CD8-positive, alpha-beta memory T cell (primary cell): ENCODE measurements at regions not wholly inside any gene's neighbourhood (a gene's known extent, or its start where the extent isn't known, plus 50 kb on each side); places are given as distances from the start of the nearest gene placed in this dataset.
"Not testable (repeated sequence)": the region's sequence is repeated elsewhere in the genome, so short reads cannot be mapped to it uniquely, and the experiment has no call there.

Experiments
- CTCF ChIA-PET: fragments of 350-600 bp; sonication (Branson Sonifier 250); formaldehyde crosslinking; loops from one replicate; lab custom pipeline; 2021; ENCODE audit warnings: antibody characterized with exemption; lab: Charles Lee
- POLR2A ChIA-PET: fragments of 350-600 bp; sonication (Branson Sonifier 250); formaldehyde crosslinking; loops from one replicate; lab custom pipeline; 2021; ENCODE audit warnings: antibody characterized with exemption; lab: Charles Lee
- DNase-seq, 5 donors: peaks; one replicate each; pipeline versions ENCODE4 v3.0.0 to v3.0.0-alpha.2; 2020 to 2022; ENCODE audit warnings: mixed read lengths in 1 of 5
- H3K27ac ChIP-seq: one replicate; pipeline ENCODE4 v1.7.0; 2013; ENCODE audit warnings: low read depth, mild to moderate bottlenecking, low read length, moderate library complexity
- H3K27me3 ChIP-seq: 2 replicates; pipeline ENCODE4 v1.7.0; 2013; ENCODE audit warnings: low read length, mild to moderate bottlenecking; ENCODE audit not compliant: insufficient read depth, poor library complexity, severe bottlenecking
- H3K36me3 ChIP-seq: 2 replicates; pipeline ENCODE4 v1.7.0; 2013; ENCODE audit warnings: mild to moderate bottlenecking, low read length, moderate library complexity; ENCODE audit not compliant: insufficient read depth
- H3K4me1 ChIP-seq: 2 replicates; pipeline ENCODE4 v1.7.0; 2013; ENCODE audit warnings: mild to moderate bottlenecking, low read length, moderate library complexity; ENCODE audit not compliant: insufficient read depth
- H3K4me3 ChIP-seq: 2 replicates; pipeline ENCODE4 v1.7.0; 2013; ENCODE audit warnings: mild to moderate bottlenecking, low read length
- H3K9me3 ChIP-seq: 2 replicates; pipeline ENCODE4 v1.7.0; 2013; ENCODE audit warnings: mild to moderate bottlenecking, low read length
- H3K27ac Mint-ChIP-seq, 8 donors: one replicate each; pipeline ENCODE4 v1.8.0; 2020 to 2021; ENCODE audit warnings: mixed read lengths in 8 of 8, mild to moderate bottlenecking in 6 of 8, inconsistent platforms in 3 of 8, moderate library complexity in 3 of 8
- H3K27me3 Mint-ChIP-seq, 2 donors: one replicate each; pipeline ENCODE4 v1.8.0; 2020 to 2021; ENCODE audit warnings: mixed read lengths in 2 of 2, mild to moderate bottlenecking in 1 of 2, moderate library complexity in 1 of 2
- H3K36me3 Mint-ChIP-seq, 3 donors: one replicate each; pipeline ENCODE4 v1.8.0; 2020 to 2021; ENCODE audit warnings: mixed read lengths in 3 of 3, inconsistent platforms in 1 of 3, mild to moderate bottlenecking in 1 of 3
- H3K4me1 Mint-ChIP-seq, 3 donors: one replicate each; pipeline ENCODE4 v1.8.0; 2020 to 2021; ENCODE audit warnings: mixed read lengths in 3 of 3, inconsistent platforms in 1 of 3, mild to moderate bottlenecking in 1 of 3
- H3K4me3 Mint-ChIP-seq, 7 donors: one replicate each; pipeline ENCODE4 v1.8.0; 2020 to 2021; ENCODE audit warnings: mixed read lengths in 7 of 7, mild to moderate bottlenecking in 6 of 7, moderate library complexity in 4 of 7, inconsistent platforms in 2 of 7
- H3K9me3 Mint-ChIP-seq, 5 donors: one replicate each; pipeline ENCODE4 v1.8.0; 2020 to 2022; ENCODE audit warnings: mixed read lengths in 5 of 5, mild to moderate bottlenecking in 3 of 5, moderate library complexity in 2 of 5, inconsistent platforms in 1 of 5

DNA sequence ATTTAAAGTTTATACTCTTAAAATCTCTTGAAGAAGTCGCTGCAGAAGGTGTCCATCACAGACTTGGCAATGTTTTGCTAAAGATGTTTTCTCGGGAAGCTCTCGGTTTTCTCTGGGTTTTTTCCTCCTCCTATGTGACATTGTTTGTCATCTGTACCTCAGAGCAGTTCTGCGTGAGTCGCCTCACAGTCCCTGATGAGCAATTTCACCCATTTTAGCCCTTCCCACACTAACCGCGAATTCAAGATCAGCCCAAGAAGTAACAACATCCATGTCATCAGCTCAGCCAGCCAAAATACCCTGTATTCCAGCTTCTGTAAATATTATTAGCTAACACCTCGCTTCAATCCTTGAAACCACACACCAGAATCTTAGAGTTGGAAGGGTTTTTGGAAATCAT is 224.3 kb upstream of the SETMAR start:
- no peak for DNase-seq
- H3K27ac Mint-ChIP-seq = peak overlapping the region in 1 of 8 donors; percentile 32
- H3K27me3 Mint-ChIP-seq = peaks cover 0 to 1% of the 10 kb centered on the region in 2 donors
- no peaks in the 10 kb centered on the region for H3K4me1 ChIP-seq
- ChIA-PET CTCF (no interaction called here), POLR2A (no interaction called here)
- H3K4me3 Mint-ChIP-seq = no peak overlapping the region
- H3K36me3 Mint-ChIP-seq = peaks cover 2 to 20% (median 2%) of the 10 kb centered on the region in 3 donors
- H3K27ac ChIP-seq = no peak overlapping the region
- H3K4me3 ChIP-seq = no peak overlapping the region
- no peaks in the 10 kb centered on the region for H3K9me3 ChIP-seq
- no peaks in the 10 kb centered on the region for H3K27me3 ChIP-seq
- H3K4me1 Mint-ChIP-seq = no peaks in the 10 kb centered on the region
- H3K9me3 Mint-ChIP-seq = peaks cover 0 to 41% (median 21%) of the 10 kb centered on the region in 5 donors
- H3K36me3 ChIP-seq = no peaks in the 10 kb centered on the region

DNA sequence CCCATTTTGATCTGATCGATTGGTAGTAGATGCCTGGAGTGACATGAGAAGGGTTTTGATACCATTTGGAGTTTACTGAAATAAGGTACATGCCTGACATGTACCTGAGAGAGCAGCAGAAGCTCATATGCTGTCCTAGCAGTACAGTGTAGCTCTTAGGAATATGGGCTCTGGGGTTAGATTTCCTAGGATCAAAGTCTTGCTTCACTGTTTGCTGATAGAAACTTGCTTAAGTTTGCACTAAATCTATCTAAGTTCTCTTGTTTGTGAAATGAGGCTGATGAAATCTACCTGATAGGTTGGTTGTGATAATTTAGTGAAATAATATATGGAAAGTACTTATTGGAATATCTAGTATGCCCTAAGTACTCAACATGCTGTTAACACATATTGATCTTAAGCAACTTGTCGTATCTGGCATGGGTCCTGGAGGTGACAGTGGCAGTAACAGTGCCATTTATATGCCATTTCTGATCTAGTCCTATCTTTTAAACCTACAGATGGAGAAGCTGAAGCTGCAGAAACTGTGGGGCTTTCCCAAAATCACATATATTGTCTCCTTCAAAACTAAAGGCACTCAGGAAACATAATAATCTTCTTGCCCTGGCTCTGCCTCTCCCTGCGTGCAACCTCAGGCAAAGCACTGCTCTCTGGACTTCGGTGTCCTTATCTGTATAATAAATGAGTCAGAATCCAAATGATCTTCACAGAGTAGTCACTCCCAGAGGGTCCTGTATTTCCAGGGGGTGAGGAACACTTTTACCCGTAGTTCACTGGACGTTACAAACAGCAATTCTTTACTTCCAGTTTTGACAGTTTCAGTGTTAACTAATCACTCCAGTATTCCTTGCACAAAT is 223.6 kb upstream of the SETMAR start:
- Mint-ChIP-seq H3K27ac (peak overlapping the region in 1 of 8 donors; percentile 14), H3K4me3 (no peak overlapping the region), H3K4me1 (no peaks in the 10 kb centered on the region), H3K36me3 (peaks cover 2 to 15% (median 2%) of the 10 kb centered on the region in 3 donors), H3K9me3 (peaks cover 0 to 35% (median 15%) of the 10 kb centered on the region in 5 donors), H3K27me3 (peaks cover 0 to 1% of the 10 kb centered on the region in 2 donors)
- CTCF ChIA-PET = no interaction called here
- no peaks in the 10 kb centered on the region for H3K4me1 ChIP-seq
- no peak overlapping the region for H3K4me3 ChIP-seq
- H3K27me3 ChIP-seq = no peaks in the 10 kb centered on the region
- no peaks in the 10 kb centered on the region for H3K9me3 ChIP-seq
- H3K27ac ChIP-seq = no peak overlapping the region
- no peak for DNase-seq
- POLR2A ChIA-PET = no interaction called here
- no peaks in the 10 kb centered on the region for H3K36me3 ChIP-seq

DNA sequence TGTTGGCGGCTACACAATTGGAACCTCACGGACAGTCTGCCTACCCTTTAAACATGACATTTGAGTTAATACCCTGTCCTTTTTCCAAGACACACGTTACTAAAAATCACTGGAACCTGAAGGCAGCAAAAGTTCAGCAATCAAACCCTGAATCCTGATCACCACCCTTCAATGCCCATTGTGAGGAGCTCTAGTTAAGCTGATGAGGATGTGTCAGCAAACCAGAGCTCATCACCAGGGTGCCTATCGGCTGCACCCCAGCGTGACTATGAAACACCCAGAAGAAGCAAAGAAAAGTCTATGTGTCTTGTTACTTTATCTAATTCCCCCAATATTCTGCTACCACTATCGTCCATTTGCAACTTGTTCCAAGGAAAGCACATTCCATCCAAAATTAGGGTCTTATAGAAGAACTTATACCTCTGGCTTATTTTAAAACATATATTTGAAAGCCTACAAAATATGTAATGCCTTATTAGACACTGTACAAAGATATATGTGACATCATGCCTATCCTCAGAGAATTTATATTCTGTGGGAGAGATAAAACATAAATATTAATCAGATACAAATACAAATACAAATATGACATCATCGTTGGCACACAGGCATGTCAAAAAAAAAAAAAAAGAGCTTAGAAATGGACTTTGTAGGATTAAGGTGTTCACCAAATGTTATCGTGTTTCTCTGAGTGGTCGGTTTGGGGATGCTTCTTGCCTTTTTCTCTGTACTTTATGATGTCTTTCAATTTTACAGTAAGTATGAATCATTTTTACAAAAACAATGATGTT is 219.7 kb upstream of the SETMAR start:
- Mint-ChIP-seq H3K9me3 (peaks cover 0 to 4% (median 0%) of the 10 kb centered on the region in 5 donors), H3K4me1 (no peaks in the 10 kb centered on the region), H3K27me3 (no peaks in the 10 kb centered on the region), H3K4me3 (no peak overlapping the region), H3K27ac (no peak overlapping the region), H3K36me3 (peaks cover 0 to 4% (median 2%) of the 10 kb centered on the region in 3 donors)
- Histone ChIP-seq H3K27me3 (no peaks in the 10 kb centered on the region), H3K27ac (no peak overlapping the region), H3K4me1 (no peaks in the 10 kb centered on the region), H3K36me3 (no peaks in the 10 kb centered on the region), H3K4me3 (no peak overlapping the region), H3K9me3 (no peaks in the 10 kb centered on the region)
- DNase-seq = no peak
- ChIA-PET CTCF (no interaction called here), POLR2A (no interaction called here)

DNA sequence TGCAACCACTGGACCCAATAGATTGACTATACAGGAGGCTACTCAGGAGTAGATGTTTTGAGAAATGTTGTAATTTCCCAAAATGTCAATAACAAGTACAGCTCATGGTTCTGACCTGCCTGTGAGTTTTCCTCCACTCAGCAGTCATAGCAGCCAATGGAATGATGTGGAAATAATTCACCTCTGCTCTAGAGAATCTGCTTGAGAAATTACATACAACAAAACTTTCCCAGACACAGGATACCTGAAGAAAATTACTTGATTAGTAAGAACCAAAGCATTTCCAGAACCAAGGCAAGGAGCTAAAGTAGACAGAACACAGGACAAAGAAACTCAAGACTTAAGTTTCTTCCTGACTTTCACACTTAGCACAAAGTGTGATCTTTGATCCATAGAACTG is 218.9 kb upstream of the SETMAR start:
- no peaks in the 10 kb centered on the region for H3K9me3 ChIP-seq
- no peaks in the 10 kb centered on the region for H3K4me1 ChIP-seq
- no peak overlapping the region for H3K27ac ChIP-seq
- Mint-ChIP-seq H3K4me1 (no peaks in the 10 kb centered on the region), H3K27me3 (no peaks in the 10 kb centered on the region), H3K4me3 (no peak overlapping the region), H3K36me3 (peaks cover 0 to 7% (median 0%) of the 10 kb centered on the region in 3 donors), H3K9me3 (peaks cover 0 to 4% (median 0%) of the 10 kb centered on the region in 5 donors), H3K27ac (no peak overlapping the region)
- no peaks in the 10 kb centered on the region for H3K27me3 ChIP-seq
- H3K36me3 ChIP-seq = no peaks in the 10 kb centered on the region
- CTCF ChIA-PET = no interaction called here
- H3K4me3 ChIP-seq = no peak overlapping the region
- DNase-seq = no peak
- POLR2A ChIA-PET = no interaction called here

DNA sequence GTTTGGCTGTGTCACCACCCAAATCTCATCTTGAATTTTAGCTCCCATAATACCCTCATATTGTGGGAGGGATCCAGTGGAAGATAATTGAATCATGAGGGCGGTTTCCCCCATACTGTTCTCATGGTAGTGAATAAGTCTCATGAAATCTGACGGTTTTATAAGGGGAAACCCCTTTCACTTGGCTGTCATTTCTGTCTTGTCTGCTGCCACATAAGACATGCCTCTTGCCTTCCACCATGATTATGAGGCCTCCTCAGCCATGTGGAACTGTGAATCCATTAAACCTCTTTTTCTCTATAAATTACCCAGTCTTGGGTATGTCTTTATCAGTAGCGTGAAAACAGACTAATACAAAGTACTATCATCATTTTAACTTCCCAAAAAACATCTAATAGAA is 216.5 kb upstream of the SETMAR start:
- H3K4me3 ChIP-seq, DNase-seq, H3K4me1 Mint-ChIP-seq, H3K4me1 ChIP-seq, POLR2A ChIA-PET, H3K36me3 ChIP-seq, H3K27ac ChIP-seq, H3K27ac Mint-ChIP-seq, H3K9me3 Mint-ChIP-seq, CTCF ChIA-PET, H3K9me3 ChIP-seq, H3K4me3 Mint-ChIP-seq, H3K27me3 ChIP-seq, H3K27me3 Mint-ChIP-seq: not testable (repeated sequence)
- peaks cover 0 to 13% (median 0%) of the 10 kb centered on the region in 3 donors for H3K36me3 Mint-ChIP-seq

DNA sequence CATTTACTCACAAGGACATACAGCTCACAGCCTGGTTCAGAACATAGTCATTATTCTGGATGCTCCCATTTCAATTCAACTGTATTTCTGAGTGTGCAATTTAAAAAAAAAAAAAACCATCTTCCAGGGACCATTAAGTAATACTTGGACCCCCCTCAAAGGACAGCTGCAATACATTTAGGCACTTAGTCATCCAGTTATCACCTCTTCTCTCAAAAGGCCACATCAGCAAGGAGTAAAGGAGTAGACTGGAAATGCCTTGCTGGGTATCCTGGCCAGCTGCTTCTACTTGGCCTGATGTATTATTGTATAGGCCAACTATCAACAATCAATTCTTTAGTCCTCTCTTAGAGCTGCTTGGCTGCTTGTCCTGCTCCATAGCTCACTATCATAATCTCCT is 211.4 kb upstream of the SETMAR start:
- H3K27me3 ChIP-seq = no peaks in the 10 kb centered on the region
- H3K4me1 ChIP-seq = no peaks in the 10 kb centered on the region
- no peak overlapping the region for H3K27ac Mint-ChIP-seq
- H3K27ac ChIP-seq = no peak overlapping the region
- H3K9me3 Mint-ChIP-seq = peaks cover 0 to 1% (median 0%) of the 10 kb centered on the region in 5 donors
- CTCF ChIA-PET = no interaction called here
- POLR2A ChIA-PET = no interaction called here
- no peaks in the 10 kb centered on the region for H3K36me3 ChIP-seq
- H3K36me3 Mint-ChIP-seq = peaks cover 0 to 22% (median 0%) of the 10 kb centered on the region in 3 donors
- no peak overlapping the region for H3K4me3 ChIP-seq
- H3K4me3 Mint-ChIP-seq = no peak overlapping the region
- H3K9me3 ChIP-seq = no peaks in the 10 kb centered on the region
- no peaks in the 10 kb centered on the region for H3K27me3 Mint-ChIP-seq
- H3K4me1 Mint-ChIP-seq = no peaks in the 10 kb centered on the region
- DNase-seq = no peak

DNA sequence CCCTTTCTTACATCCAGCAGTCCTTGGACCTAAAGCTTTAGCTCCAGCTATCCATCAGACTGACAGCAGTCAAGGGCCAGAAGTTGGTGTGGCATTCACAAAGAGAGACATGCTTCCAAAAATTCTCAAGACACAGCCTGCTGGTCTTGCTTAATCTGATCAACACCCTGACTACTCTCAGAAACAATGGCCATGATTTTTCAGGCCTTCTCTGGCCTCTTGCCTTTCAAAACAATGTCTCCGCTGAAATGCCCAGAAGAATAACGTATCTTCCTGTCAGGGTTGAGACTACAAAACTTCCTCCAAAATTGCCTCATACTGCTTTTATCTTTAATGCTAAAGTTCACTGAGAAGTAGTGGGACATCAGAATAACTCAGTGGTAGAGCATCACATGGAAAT is 205.4 kb upstream of the SETMAR start:
- Mint-ChIP-seq H3K27ac (no peak overlapping the region), H3K4me3 (peak overlapping the region in 1 of 7 donors; percentile 16), H3K4me1 (no peaks in the 10 kb centered on the region), H3K36me3 (peaks cover 0 to 17% (median 1%) of the 10 kb centered on the region in 3 donors), H3K9me3 (peaks cover 3 to 18% (median 10%) of the 10 kb centered on the region in 5 donors), H3K27me3 (no peaks in the 10 kb centered on the region)
- H3K27ac ChIP-seq = no peak overlapping the region
- ChIA-PET CTCF (no interaction called here), POLR2A (no interaction called here)
- no peaks in the 10 kb centered on the region for H3K27me3 ChIP-seq
- no peaks in the 10 kb centered on the region for H3K9me3 ChIP-seq
- H3K4me3 ChIP-seq = no peak overlapping the region
- no peaks in the 10 kb centered on the region for H3K4me1 ChIP-seq
- no peak for DNase-seq
- H3K36me3 ChIP-seq = no peaks in the 10 kb centered on the region

DNA sequence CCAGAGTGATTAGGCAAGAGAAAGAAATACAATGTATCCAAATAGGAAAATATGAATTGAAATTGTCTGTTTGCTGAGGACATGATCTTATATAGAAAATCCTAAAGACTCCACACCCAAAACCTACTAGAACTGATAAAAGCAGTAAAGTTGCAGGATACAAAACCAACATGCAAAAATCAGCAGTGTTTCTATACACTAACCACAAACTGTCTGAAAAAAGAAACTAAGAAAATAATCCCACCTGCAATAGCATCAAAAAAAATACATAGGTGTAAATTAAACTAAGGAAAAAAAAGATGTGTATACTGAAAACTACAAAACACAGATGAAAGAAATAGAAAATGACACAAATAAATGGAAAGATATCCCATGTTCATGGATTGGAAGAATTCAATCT is 203.6 kb upstream of the SETMAR start:
- DNase-seq = no peak
- Mint-ChIP-seq H3K4me3 (no peak overlapping the region), H3K36me3 (peaks cover 0 to 17% (median 1%) of the 10 kb centered on the region in 3 donors), H3K9me3 (peaks cover 3 to 21% (median 17%) of the 10 kb centered on the region in 5 donors), H3K27me3 (no peaks in the 10 kb centered on the region), H3K27ac (no peak overlapping the region), H3K4me1 (no peaks in the 10 kb centered on the region)
- H3K27ac ChIP-seq = no peak overlapping the region
- no peak overlapping the region for H3K4me3 ChIP-seq
- H3K9me3 ChIP-seq = no peaks in the 10 kb centered on the region
- POLR2A ChIA-PET = no interaction called here
- CTCF ChIA-PET = no interaction called here
- no peaks in the 10 kb centered on the region for H3K4me1 ChIP-seq
- no peaks in the 10 kb centered on the region for H3K27me3 ChIP-seq
- H3K36me3 ChIP-seq = no peaks in the 10 kb centered on the region
